NOMO-1 (cell line): ENCODE measurements at regions not wholly inside any gene's neighbourhood (a gene's known extent, or its start where the extent isn't known, plus 50 kb on each side); places are given as distances from the start of the nearest gene placed in this dataset.
"Not testable (repeated sequence)": the region's sequence is repeated elsewhere in the genome, so short reads cannot be mapped to it uniquely, and the experiment has no call there.

ENCODE experiments used
- DNase-seq, 2 experiments: peaks; one replicate each; lab custom pipeline; 2025; ENCODE audit not compliant: unreplicated experiment in 2 of 2; lab: John Stamatoyannopoulos, UW

DNA sequence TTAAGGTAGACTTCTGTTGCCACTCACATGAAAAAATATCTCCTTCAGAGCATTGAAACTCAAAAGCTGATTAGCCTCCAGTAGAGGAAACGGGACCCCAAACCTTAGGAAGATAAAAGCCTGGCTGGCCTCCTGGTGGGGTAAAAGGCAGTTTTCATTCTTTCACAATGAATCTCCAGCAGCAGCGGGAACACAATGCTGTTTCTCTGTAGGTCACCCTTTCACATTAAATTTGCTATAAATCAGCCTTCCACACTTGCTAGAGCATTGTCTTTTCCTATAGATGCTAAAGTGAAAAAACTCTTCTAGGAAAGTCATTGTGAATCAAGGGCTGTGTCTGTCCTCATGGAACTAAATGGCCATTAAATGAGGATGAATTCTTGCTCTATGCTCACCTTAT lies 207.3 kb upstream of the MAGEB2 start:
- DNase-seq = no peak

- DNase-seq = no peak
These were observed 204.9 kb upstream of the MAGEB2 start for GRCh38 chrX:30010471-30010870.

GRCh38 chrX:30015440-30015839 lies 199.9 kb upstream of the MAGEB2 start:
- DNase-seq = no peak

DNA sequence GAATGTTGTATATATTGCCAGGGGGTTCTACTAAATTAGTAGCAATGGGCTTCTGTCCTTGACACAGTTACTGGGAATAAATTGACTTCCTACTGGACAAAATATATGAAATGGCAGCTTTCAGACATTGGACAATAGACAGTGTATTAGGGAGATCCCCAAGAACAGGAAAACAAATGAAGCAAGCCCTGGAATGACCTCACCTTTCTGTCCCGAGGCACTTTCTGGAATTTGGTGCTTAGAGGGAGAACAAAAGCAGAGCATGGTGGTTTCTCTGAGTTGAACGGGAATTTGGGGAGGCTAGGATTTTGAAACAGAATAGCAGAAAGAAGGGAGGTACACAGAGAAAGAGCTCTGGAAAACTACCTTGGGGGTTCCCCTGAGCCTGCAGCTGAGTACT lies 187.7 kb upstream of the MAGEB2 start:
- no peak for DNase-seq

DNA sequence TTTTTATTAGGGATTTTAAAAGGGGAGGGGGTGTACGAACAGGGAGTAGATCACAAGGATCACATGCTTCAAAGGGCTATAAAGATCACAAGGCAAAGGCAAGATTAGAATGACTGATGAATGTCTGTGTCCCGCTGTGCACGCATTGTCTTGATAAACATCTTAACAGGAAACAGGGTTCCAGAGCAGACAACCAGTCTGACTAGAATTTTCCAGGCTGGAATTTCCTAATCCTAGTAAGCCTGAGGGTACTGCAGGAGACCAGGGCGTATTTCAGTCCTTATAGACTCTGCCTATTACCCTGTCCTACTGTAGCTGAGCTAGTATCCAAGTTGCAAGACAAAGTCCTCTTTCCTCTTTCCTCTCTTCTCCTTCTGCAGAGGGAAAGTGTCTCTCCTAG lies 179.0 kb upstream of the MAGEB2 start:
- DNase-seq = not testable (repeated sequence)

DNA sequence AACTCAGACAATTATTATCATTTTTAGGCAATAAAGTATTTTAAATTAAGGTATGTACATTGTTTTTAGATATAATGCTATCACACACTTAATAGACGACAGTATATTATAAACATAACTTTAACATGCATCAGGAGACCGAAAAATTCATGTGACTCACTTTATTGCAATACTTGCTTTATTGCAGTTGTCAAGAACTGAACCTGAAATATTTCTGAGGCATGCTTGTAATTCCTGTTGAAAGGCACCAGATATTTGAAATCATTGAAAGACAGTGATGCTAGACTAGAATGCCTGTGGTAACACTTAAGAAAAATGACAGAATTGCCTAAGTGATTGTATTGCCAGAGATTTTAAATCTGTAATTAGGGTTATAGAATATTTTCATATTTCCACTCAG lies 175.6 kb upstream of the MAGEB2 start:
- DNase-seq = no peak

GRCh38 chrX:30060718-30061117 lies 154.6 kb upstream of the MAGEB2 start:
- DNase-seq = no peak

- no peak for DNase-seq
These were observed 150.1 kb upstream of the MAGEB2 start for GRCh38 chrX:30065226-30065625.

GRCh38 chrX:30067677-30068076 lies 147.7 kb upstream of the MAGEB2 start:
- DNase-seq = no peak

GRCh38 chrX:30085571-30085970 lies 129.8 kb upstream of the MAGEB2 start:
- no peak for DNase-seq

DNA sequence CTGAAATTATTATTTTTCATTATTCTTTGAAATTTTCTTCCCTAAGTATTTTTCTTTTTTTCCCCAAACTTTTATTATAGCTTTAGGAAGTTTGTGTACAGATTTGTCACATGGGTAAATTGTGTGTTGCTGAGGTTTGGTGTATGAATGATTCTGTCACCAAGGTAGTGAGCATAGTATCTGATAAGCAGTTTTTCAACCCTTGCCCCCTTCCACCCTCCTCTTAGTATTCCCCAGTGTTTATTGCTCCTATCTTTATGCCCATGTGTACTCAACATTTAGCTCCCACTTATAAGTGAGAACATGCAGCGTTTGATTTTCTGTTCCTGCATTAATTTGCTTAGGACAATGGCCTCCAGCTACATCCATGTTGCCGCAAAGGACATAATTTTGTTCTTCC lies 103.9 kb upstream of the MAGEB2 start:
- DNase-seq = no peak

DNA sequence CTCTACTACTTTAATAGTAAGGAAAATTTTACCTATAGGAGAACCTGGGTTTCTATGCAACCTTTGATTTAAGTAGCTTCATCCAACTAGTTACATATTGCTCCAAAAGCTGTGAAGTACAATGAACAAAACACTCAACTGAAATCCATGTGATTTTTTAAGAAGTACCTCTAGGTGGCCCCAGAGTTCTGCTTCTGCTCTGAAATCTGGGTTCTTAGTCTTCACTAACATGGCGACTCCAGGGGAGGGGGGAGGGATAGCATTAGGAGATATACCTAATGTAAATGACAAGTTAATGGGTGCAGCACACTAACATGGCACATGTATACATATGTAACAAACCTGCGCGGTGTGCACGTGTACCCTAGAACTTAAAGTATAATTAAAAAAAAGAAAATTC lies 73.4 kb upstream of the MAGEB2 start:
- DNase-seq = peak; percentile 1 to 24

DNA sequence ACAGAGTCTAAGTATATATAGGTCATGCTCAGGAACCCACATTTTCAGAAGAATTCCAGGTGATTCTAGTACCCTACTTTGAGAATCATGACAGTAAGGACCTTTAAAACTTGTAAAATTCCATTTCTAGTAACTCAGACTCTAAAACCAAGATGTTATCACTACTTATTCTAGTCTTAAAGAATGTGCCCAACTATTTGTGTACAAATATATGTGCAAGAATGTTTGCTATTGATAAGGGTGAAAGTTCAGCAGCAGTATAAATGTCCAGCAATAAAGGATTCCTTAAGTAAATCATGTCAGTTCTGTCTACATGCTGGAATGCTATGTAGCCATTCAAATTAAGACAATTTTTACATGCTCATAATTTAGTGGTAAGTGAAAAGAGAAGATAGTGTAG lies 71.1 kb upstream of the MAGEB2 start:
- DNase-seq = no peak

GRCh38 chrX:30144971-30145731 lies 70.2 kb upstream of the MAGEB2 start:
- DNase-seq = no peak

- DNase-seq = no peak
These were observed 67.2 kb upstream of the MAGEB2 start for GRCh38 chrX:30147996-30148643.

DNA sequence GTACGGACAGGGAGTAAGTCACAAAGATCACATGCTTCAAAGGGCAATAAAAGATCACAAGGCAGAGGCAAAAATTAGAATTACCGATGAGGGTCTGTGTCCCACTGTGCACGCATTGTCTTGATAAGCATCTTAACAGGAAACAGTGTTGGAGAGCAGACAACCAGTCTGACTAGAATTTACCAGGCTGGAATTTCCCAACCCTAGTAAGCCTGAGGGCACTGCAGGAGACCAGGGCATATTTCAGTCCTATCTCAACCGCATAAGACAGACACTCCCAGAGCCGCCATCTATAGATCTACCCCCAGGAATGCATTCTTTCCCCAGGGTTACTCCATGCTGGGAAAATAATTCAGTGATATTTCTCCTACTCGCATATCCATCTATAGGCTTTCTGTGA lies 66.2 kb upstream of the MAGEB2 start:
- DNase-seq = not testable (repeated sequence)

DNA sequence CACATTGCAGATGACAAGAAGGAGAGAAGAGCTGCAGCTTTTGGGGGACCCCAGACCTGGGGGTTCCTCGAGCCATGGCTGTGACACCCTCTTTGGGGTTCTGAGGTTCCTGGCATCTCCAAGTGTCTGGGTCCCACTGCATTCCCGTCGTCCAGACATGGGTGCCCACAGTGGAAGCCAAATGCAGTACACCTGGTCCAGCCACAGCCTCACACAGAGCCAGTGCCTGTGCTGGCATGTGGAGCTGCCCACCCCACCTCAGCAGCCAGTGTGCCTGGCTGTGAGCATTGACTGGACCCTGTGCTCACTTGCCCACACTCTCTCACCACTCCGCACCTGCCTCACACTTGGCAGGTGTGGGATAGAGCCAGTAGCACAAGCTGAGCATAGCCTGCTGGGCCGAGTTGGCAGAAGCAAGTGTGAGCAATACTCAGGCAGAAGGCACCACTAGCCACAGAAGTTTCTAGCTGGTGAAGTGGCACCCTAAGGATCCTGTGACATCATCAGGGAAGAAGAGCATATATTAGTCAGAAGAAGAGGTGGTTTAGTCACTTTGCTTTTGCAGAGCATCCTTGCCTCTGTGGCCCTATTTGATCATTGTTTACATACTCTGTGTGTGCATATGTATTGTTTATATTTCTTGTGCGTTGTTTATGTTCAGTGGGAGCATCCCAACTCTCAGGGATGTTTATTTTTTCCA lies 65.0 kb upstream of the MAGEB2 start:
- no peak for DNase-seq

DNA sequence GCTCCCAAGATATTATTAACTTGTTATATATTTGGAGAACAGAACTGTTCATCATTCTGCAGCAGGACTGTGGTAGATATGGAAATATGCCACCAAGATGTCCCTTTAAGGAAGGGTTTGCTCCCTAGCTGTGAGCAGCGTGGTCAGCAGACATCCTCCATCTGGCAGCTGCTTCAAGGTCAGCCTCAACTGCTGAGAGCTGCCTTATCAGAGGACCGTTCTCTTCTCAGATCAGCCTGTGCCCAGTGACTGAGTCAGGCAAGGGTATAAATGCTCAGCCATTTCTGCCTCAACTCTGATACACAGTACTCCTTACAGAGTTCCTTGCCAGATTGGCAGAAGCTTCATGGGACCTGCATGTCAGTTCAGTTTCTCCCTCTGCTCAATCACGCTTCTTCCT lies 63.4 kb upstream of the MAGEB2 start:
- DNase-seq = no peak

GRCh38 chrX:30153175-30153880 lies 62.0 kb upstream of the MAGEB2 start:
- no peak for DNase-seq

GRCh38 chrX:30153881-30154260 lies 61.5 kb upstream of the MAGEB2 start:
- DNase-seq = no peak

DNA sequence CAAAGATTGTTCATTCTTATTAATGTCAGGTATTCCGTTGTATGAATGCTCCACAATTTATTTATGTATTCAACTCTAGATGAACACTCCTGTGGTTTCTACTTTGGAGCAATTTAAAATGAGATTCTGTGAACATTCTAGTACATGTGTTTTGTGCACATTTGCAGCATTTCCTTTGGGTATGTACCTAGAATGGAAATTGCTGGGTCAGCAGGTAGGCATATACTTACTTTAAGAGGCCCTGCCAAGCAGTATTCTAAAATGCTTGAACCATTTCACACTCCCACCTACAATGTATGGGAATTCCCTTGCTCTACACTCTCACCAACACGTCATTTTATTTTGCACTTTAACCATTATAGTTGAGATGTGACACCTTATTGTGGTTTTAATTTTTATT lies 59.4 kb upstream of the MAGEB2 start:
- DNase-seq = no peak
